CD14-positive monocyte (primary cell): ENCODE measurements at regions not wholly inside any gene's neighbourhood (a gene's known extent, or its start where the extent isn't known, plus 50 kb on each side); places are given as distances from the start of the nearest gene placed in this dataset.

Experiments
- DNase-seq, 3 donors: peaks; one replicate each; pipeline ENCODE4 v3.0.0-alpha.2; 2011 to 2022
- H2AFZ ChIP-seq: 2 replicates; pipeline ENCODE4 v1.6.0; 2012; ENCODE audit warnings: mild to moderate bottlenecking, low read depth, low read length, inconsistent platforms; ENCODE audit not compliant: insufficient read depth, poor library complexity, severe bottlenecking
- H3K27ac ChIP-seq, 2 donors: 1 replicate in 1 of 2; 2 replicates in 1 of 2; pipeline ENCODE4 v1.5.1; 2012 to 2013; ENCODE audit warnings: low read length in 2 of 2, control low read depth in 1 of 2, inconsistent platforms in 1 of 2, low read depth in 1 of 2, mild to moderate bottlenecking in 1 of 2
- H3K27me3 ChIP-seq, 2 donors: one replicate each; pipeline versions ENCODE4 v1.6.0 to v1.6.1; 2011 to 2013; ENCODE audit warnings: low read length in 2 of 2; ENCODE audit not compliant: control insufficient read depth in 2 of 2, insufficient read depth in 2 of 2
- H3K36me3 ChIP-seq, 2 donors: replicated peaks in 1 of 2; 1 replicate in 1 of 2; 2 replicates in 1 of 2; pipeline versions ENCODE4 v1.5.1 to v1.6.1; 2012 to 2013; ENCODE audit warnings: low read length in 2 of 2, control low read depth in 1 of 2, inconsistent platforms in 1 of 2, mild to moderate bottlenecking in 1 of 2; ENCODE audit not compliant: insufficient read depth in 2 of 2, control insufficient read depth in 1 of 2
- H3K4me1 ChIP-seq, 2 donors: 1 replicate in 1 of 2; 2 replicates in 1 of 2; pipeline versions ENCODE4 v1.5.1 to v1.6.1; 2012 to 2013; ENCODE audit warnings: low read length in 2 of 2, control low read depth in 1 of 2, inconsistent platforms in 1 of 2, mild to moderate bottlenecking in 1 of 2, moderate library complexity in 1 of 2; ENCODE audit not compliant: insufficient read depth in 2 of 2, control insufficient read depth in 1 of 2
- H3K4me2 ChIP-seq: replicated peaks from 2 replicates; pipeline ENCODE3; 2012; ENCODE audit warnings: low read length, moderate library complexity, mild to moderate bottlenecking; ENCODE audit not compliant: poor library complexity, severe bottlenecking; ENCODE audit errors: extremely low read depth
- H3K4me3 ChIP-seq, 3 experiments: fragments of 200-600 bp in 1 of 3; sonication (generic) in 1 of 3; replicated peaks in 1 of 3; 1 replicate in 2 of 3; 2 replicates in 1 of 3; pipeline ENCODE4 v1.5.1; 2011 to 2013; ENCODE audit warnings: low read length in 3 of 3, mild to moderate bottlenecking in 3 of 3, control low read depth in 2 of 3, low read depth in 2 of 3, inconsistent platforms in 1 of 3, moderate library complexity in 1 of 3
- H3K79me2 ChIP-seq: 2 replicates; pipeline ENCODE4 v1.6.0; 2012; ENCODE audit warnings: mild to moderate bottlenecking, control low read depth, inconsistent platforms, low read length, moderate library complexity; ENCODE audit not compliant: insufficient read depth
- H3K9ac ChIP-seq: 2 replicates; pipeline ENCODE4 v1.6.0; 2017; ENCODE audit warnings: low read length, mild to moderate bottlenecking; ENCODE audit not compliant: insufficient read depth, poor library complexity, severe bottlenecking
- H3K9me3 ChIP-seq, 2 donors: replicated peaks in 1 of 2; 1 replicate in 1 of 2; 2 replicates in 1 of 2; pipeline versions ENCODE4 v1.5.1 to v1.6.1; 2012 to 2013; ENCODE audit warnings: low read length in 2 of 2, control low read depth in 1 of 2; ENCODE audit not compliant: control insufficient read depth in 1 of 2, insufficient read depth in 1 of 2
- H4K20me1 ChIP-seq: 2 replicates; pipeline ENCODE4 v1.6.0; 2012; ENCODE audit warnings: mild to moderate bottlenecking, low read length, control low read depth, moderate library complexity; ENCODE audit not compliant: insufficient read depth
- H3K27ac Mint-ChIP-seq, 7 donors: one replicate each; pipeline ENCODE4 v1.8.0; 2020; ENCODE audit warnings: mild to moderate bottlenecking in 7 of 7, mixed read lengths in 7 of 7, moderate library complexity in 6 of 7, inconsistent platforms in 2 of 7
- H3K27me3 Mint-ChIP-seq, 3 donors: one replicate each; pipeline ENCODE4 v1.8.0; 2021 to 2022; ENCODE audit warnings: low read depth in 3 of 3, mild to moderate bottlenecking in 3 of 3, mixed read lengths in 3 of 3, moderate library complexity in 3 of 3, inconsistent platforms in 1 of 3
- H3K36me3 Mint-ChIP-seq, 2 donors: one replicate each; pipeline ENCODE4 v1.8.0; 2020; ENCODE audit warnings: mixed read lengths in 2 of 2, inconsistent platforms in 1 of 2, mild to moderate bottlenecking in 1 of 2
- H3K4me1 Mint-ChIP-seq: one replicate; pipeline ENCODE4 v1.8.0; 2020; ENCODE audit warnings: mild to moderate bottlenecking, mixed read lengths
- H3K4me3 Mint-ChIP-seq, 2 donors: one replicate each; pipeline ENCODE4 v1.8.0; 2020; ENCODE audit warnings: mild to moderate bottlenecking in 2 of 2, mixed read lengths in 2 of 2, moderate library complexity in 1 of 2
- H3K9me3 Mint-ChIP-seq, 7 donors: one replicate each; pipeline ENCODE4 v1.8.0; 2020 to 2022; ENCODE audit warnings: mixed read lengths in 7 of 7, mild to moderate bottlenecking in 6 of 7, moderate library complexity in 6 of 7, inconsistent platforms in 2 of 7
- CTCF ChIP-seq: fragments of 200-600 bp; IDR thresholded peaks from one replicate; pipeline ENCODE4 v1.8.0; 2022; ENCODE audit warnings: antibody characterized with exemption, mild to moderate bottlenecking
- WGBS: methylation state at CpG from one replicate; pipeline ENCODE4 v1.1.5; 2013; ENCODE audit warnings: missing lambda C conversion rate; ENCODE audit not compliant: insufficient coverage; 5-methylcytosine and 5-hydroxymethylcytosine counted together
- intact Hi-C, 2 donors: fragments of 100-400 bp; cut with micrococcal nuclease; formaldehyde crosslinking; loops; one replicate each; pipeline versions ENCODE4 v1.15.0 to v1.15.1; 2023

- H3K4me2 ChIP-seq = no peak overlapping the region
- H3K27me3 Mint-ChIP-seq = peaks cover 0 to 6% (median 2%) of the 10 kb centered on the region in 3 donors
- no peaks in the 10 kb centered on the region for H3K36me3 Mint-ChIP-seq
- no peak for TF ChIP-seq CTCF
- intact Hi-C loops = no loop called here
- H3K9me3 ChIP-seq = peaks cover 4 to 6% of the 10 kb centered on the region in 2 donors
- no peak overlapping the region for H3K9ac ChIP-seq
- no peaks in the 10 kb centered on the region for H3K4me1 ChIP-seq
- 95% methylated on average over 12 of the region's 16 CpGs for WGBS
- no peak overlapping the region for H3K4me3 Mint-ChIP-seq
- H3K79me2 ChIP-seq = no peaks in the 10 kb centered on the region
- no peaks in the 10 kb centered on the region for H4K20me1 ChIP-seq
- no peaks in the 10 kb centered on the region for H3K4me1 Mint-ChIP-seq
- H2AFZ ChIP-seq = no peak overlapping the region
- H3K27ac ChIP-seq = no peak overlapping the region
- H3K4me3 ChIP-seq = no peak overlapping the region
- peaks cover 0 to 17% (median 4%) of the 10 kb centered on the region in 7 donors for H3K9me3 Mint-ChIP-seq
- H3K27me3 ChIP-seq = no peaks in the 10 kb centered on the region
- H3K36me3 ChIP-seq = no peaks in the 10 kb centered on the region
- DNase-seq = no peak
- no peak overlapping the region for H3K27ac Mint-ChIP-seq
Measured at GRCh38 chr5:2240118-2240904, 357.6 kb upstream of the IRX4 start.

- Histone ChIP-seq H3K27ac (no peak overlapping the region), H3K4me1 (no peaks in the 10 kb centered on the region), H3K79me2 (no peaks in the 10 kb centered on the region), H2AFZ (no peak overlapping the region), H3K27me3 (no peaks in the 10 kb centered on the region), H3K36me3 (no peaks in the 10 kb centered on the region), H3K9me3 (peaks cover 4 to 6% of the 10 kb centered on the region in 2 donors), H3K4me3 (no peak overlapping the region), H3K4me2 (no peak overlapping the region), H3K9ac (no peak overlapping the region), H4K20me1 (no peaks in the 10 kb centered on the region)
- TF ChIP-seq CTCF = no peak
- 90% methylated on average over 14 of the region's 17 CpGs for WGBS
- intact Hi-C loops = no loop called here
- H3K27ac Mint-ChIP-seq = no peak overlapping the region
- H3K27me3 Mint-ChIP-seq = peaks cover 0 to 6% (median 2%) of the 10 kb centered on the region in 3 donors
- H3K9me3 Mint-ChIP-seq = peaks cover 0 to 15% (median 8%) of the 10 kb centered on the region in 7 donors
- H3K36me3 Mint-ChIP-seq = no peaks in the 10 kb centered on the region
- no peaks in the 10 kb centered on the region for H3K4me1 Mint-ChIP-seq
- DNase-seq = no peak
- no peak overlapping the region for H3K4me3 Mint-ChIP-seq
Measured at GRCh38 chr5:2239201-2239910, 356.6 kb upstream of the IRX4 start.
